ENCODE measurements at regions not wholly inside any gene's neighbourhood (a gene's known extent, or its start where the extent isn't known, plus 50 kb on each side); places are given as distances from the start of the nearest gene placed in this dataset.

- TF ChIP-seq CTCF (optimal IDR thresholded peaks at IDR 0.05 in 1 of 3, IDR thresholded peaks at IDR 0.05 in 1 of 3, conservative IDR thresholded peaks at IDR 0.05 in 1 of 3; ENCODE audit: extremely low read depth in 1 of 3, insufficient read depth in 2 of 3, low read length in 3 of 3), result no peak
- TF ChIP-seq EZH2 (IDR thresholded peaks at IDR 0.05; ENCODE audit: low read length), result no peak
Observed at GRCh38 chr5:32848681-32849080, 137.6 kb downstream of the NPR3 start.
